HG03066 (cell line): ENCODE measurements at regions not wholly inside any gene's neighbourhood (a gene's known extent, or its start where the extent isn't known, plus 50 kb on each side); places are given as distances from the start of the nearest gene placed in this dataset.
"Not testable (repeated sequence)": the region's sequence is repeated elsewhere in the genome, so short reads cannot be mapped to it uniquely, and the experiment has no call there.

Source experiments
- ATAC-seq: cut with Tn5 transposase; IDR thresholded peaks from one replicate; pipeline ENCODE4 v1.9.1; 2021; ENCODE audit warnings: low read depth; ENCODE audit not compliant: unreplicated experiment

- ATAC-seq = no peak
Measured at GRCh38 chr16:65392806-65393565, 271.1 kb upstream of the CDH11 start.

GRCh38 chr16:65388592-65388991 is 266.7 kb upstream of the CDH11 start:
- ATAC-seq = no peak

- no peak for ATAC-seq
Measured at GRCh38 chr16:65386672-65387071, 264.8 kb upstream of the CDH11 start.

- ATAC-seq = no peak
Measured at GRCh38 chr16:65384441-65384840, 262.6 kb upstream of the CDH11 start.

- ATAC-seq = no peak
Measured at GRCh38 chr16:65377195-65377594, 255.3 kb upstream of the CDH11 start.

DNA sequence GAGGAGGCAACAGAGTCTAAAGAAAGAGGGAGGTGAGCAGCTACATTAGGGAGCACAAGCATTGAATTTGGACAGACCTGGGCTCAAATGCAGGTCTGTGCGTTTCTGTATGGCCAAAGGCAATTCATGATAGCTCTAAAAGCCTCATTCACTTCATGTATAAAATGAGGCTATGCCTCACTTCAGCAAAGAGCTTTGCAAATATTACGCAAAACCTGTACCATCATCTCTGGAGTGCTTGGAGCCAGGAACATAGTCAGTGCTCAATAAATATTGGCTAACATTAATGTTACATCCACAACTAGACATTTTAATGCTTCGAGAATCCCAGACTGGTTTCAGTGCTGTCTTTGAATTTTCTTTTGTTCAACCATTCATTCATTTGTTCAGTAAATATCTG is 254.7 kb upstream of the CDH11 start:
- no peak for ATAC-seq

DNA sequence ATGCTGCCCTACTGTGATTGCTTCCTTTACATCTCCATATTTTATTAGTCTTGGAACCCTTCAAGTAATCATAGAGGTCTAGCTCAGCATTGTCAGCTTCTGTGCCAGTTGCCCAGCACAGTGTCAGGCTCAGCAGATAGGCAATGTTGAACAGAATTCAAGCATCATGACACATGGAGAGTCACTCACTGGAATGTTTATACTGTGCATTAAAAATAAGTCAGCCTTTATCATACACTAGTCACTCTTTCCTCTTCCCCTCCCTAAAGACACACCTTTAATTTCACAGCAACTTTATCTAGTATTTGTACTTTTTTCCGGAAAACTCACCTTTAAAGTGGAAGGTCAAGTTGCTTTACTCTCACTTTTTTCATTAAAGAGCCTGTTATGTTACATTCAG is 253.8 kb upstream of the CDH11 start:
- ATAC-seq = no peak

GRCh38 chr16:65373097-65373496 is 251.2 kb upstream of the CDH11 start:
- no peak for ATAC-seq

GRCh38 chr16:65372171-65372570 is 250.3 kb upstream of the CDH11 start:
- ATAC-seq = no peak

DNA sequence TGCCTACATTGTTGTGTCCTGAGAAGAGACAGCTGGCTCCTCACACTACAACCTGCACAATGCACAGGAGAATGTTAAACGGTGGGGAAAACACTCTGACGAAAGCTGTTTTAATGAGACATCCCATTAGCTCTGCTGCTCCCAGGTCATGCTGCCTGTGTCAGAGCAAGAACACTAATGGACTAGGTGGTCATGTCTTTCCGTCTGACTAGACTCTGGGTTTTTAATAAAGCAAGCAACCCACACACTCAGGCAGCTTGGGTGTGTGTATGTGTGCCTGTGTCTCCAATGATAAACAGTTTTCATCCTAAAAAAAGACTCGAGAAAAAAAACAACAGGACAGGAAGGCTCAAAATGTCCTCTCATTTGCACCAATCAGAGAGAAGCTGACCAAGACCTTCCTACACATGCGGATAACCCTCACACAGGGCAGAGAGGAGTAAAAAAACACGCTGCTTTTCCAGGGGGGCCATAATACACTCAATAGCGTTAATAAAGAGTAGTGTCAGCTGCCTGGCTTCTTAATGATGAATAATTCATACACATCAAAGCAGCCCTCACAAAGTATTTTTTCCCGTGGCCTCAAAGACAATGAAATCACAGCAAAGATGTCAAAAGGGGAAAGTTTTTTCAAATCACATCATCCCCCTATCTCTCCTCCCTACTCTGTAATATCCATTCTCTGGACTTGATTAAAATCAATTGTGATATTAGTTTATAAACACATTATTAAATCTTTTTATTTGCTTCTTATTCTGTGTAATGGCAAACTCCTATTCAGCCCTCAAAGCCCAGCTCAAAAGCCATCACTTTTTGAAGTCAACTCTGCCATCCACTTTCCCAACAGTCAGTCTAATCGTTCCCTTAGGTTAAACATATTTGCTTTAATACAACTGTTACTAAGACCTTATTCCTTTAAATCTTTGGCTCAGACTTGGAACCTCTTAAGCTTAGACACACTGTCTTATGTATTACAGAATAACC is 244.2 kb upstream of the CDH11 start:
- no peak for ATAC-seq

DNA sequence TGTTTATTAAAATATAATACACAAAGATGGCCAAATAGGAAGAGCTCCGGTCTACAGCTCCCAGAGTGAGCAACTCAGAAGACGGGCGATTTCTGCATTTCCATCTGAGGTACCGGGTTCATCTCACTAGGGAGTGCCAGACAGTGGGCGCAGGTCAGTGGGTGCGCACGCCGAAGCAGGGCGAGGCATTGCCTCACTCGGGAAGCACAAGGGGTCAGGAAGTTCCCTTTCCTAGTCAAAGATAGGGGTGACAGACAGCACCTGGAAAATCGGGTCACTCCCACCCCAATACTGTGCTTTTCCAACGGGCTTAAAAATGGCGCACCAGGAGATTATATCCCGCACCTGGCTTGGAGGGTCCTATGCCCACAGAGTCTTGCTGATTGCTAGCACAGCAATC is 234.9 kb upstream of the CDH11 start:
- ATAC-seq = not testable (repeated sequence)

DNA sequence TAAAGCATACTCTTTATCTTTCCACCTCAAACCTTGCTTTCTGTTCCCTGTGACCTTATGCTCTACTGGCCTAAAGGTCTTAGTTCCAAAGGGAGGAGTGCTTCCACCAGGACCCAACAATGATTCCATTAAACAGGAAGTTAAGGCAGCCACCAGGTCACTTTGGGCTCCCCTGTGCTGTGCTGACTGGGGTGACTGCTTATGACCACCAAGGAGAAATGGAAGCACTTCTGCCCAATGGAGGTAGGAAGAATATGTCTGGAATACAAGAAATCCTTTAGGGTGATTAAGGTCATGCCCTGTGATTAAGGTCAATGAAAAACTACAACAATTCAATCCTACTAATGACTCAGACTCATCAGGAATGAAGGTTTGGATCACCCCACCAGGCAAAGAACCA is 233.8 kb upstream of the CDH11 start:
- no peak for ATAC-seq

- no peak for ATAC-seq
Measured at GRCh38 chr16:65353183-65353582, 231.3 kb upstream of the CDH11 start.

DNA sequence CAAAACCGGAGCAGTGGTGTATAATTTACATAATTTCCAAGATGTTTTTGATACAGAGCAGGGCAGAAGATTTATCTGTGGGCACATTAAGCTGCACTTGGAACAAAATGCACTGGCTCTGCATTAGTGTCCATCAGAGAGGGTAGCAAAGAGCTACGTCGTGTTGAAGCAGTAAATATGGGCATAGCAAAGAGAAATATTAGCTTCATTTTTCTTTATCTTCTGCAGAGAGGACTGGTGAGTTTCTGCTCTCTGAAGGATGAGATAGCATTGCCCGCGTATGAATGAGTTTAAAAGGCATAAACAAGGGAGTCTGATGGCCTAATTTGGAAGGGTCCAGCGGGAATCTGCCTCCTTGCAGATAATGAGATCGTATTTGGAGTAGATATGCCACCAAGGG is 227.8 kb upstream of the CDH11 start:
- ATAC-seq = no peak

- no peak for ATAC-seq
Measured at GRCh38 chr16:65343556-65343955, 221.7 kb upstream of the CDH11 start.

DNA sequence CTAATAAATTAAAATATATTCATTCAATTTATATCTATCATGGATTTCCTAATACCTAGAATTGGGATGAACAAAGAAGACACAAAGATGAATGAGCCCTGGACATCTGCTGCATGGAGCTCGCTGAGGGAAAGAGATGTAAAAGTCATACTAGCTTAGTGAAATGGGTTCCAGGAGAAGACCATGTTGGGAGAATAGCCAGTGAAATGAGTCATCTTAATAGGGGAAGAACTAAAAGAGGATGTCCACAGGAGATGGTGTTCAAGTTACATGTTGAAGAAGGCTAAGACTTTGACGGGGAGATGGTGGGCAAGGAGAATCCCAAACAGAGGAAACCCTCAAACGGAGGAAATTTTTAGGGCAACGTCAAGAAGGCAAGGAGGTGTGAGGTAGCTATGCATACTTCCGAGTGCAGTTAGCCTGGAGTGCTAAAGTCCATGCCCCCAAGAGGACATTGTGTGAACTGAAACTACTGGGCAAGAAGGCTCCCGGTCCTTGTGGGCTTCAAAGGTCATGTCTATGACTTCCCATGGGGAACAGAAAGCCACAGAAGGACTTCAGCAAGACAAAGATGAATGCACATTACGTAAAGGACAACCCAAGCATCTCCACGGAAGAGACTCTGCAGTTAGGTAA is 220.5 kb upstream of the CDH11 start:
- no peak for ATAC-seq

- no peak for ATAC-seq
Measured at GRCh38 chr16:65339062-65339461, 217.2 kb upstream of the CDH11 start.

DNA sequence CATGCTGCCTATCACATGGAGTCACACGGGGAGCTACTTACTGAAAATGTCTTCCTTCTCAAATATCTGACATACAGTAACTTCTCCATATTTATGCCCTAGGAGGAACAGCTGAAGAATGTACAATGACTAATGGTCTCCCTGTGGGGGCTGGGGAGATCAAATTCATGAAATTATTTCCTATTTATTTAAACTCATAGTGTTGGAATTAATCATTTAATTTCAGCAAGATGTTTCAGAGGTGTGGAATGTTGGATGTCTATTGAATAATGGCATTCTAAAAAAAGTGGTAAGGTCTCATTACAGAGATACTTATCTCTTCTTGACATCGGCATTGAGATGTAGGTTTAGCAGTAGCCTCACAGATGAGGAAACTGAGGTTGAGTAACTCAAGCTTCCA is 214.3 kb upstream of the CDH11 start:
- ATAC-seq = no peak

GRCh38 chr16:65334081-65334480 is 212.2 kb upstream of the CDH11 start:
- ATAC-seq = no peak

- no peak for ATAC-seq
Measured at GRCh38 chr16:65333283-65333682, 211.4 kb upstream of the CDH11 start.

DNA sequence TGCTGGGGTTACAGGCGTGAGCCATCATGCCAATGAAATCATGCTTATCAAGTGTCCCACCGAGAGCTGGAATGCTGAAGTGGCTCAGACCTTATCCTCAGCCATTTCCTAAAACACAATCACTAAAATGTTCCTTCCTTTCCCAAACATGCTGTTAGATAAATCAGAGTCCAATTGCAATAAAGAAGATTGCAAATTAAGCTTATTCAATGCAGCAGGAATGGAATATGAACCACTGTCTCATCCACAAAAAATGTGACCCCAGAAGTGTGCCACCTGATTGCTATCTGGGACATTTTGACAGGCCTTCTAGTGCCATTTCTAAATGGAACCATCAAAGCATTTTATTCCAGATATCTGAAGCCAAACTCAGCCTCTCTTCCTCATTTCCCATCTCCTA is 205.5 kb upstream of the CDH11 start:
- ATAC-seq = no peak
